K562 (cell line): ENCODE measurements at regions not wholly inside any gene's neighbourhood (a gene's known extent, or its start where the extent isn't known, plus 50 kb on each side); places are given as distances from the start of the nearest gene placed in this dataset.

ENCODE experiments used
- ATAC-seq: fragments of 200-7000 bp; cut with Tn5 transposase; 3 replicates; pipeline ENCODE4 v1.9.1; 2020; ENCODE audit warnings: moderate library complexity
- BruUV-seq: library from RNA; stranded (reverse); fragments of 400-500 nt; replicated peaks from 2 replicates; lab custom pipeline; 2021; lab: Mats Ljungman, UMichigan
- CTCF ChIA-PET: fragments of 300-600 bp; formaldehyde crosslinking; extraction: SDS; loops from one replicate; lab custom pipeline; 2021; ENCODE audit warnings: low intra/inter-chr PET ratio; lab: Yijun Ruan, JAX
- POLR2A ChIA-PET: fragments of 300-600, 350-650 bp; sonication (Branson Sonifier 250); formaldehyde crosslinking; extraction: SDS; loops from one replicate; lab custom pipeline; 2021; ENCODE audit warnings: antibody characterized with exemption, inconsistent platforms; lab: Yijun Ruan, JAX
- DNase-seq, 4 experiments: peaks; one replicate each; pipeline versions ENCODE4 v3.0.0 to v3.0.0-alpha.2; 2011 to 2018; ENCODE audit warnings: low spot score in 3 of 4, mixed read lengths in 3 of 4; ENCODE audit errors: extremely low read depth in 1 of 4
- FAIRE-seq: peaks from 2 replicates; lab custom pipeline; 2011; peaks lifted over from hg19 to GRCh38; lab: Jason Lieb, UNC
- H2AFZ ChIP-seq: 2 replicates; pipeline ENCODE4 v1.6.0; 2011; ENCODE audit warnings: low read depth, low read length, control low read depth, inconsistent platforms
- H3K27ac ChIP-seq: fragments of 200-600 bp; 3 replicates; pipeline ENCODE4 v1.8.0; 2011; ENCODE audit warnings: low read depth, mild to moderate bottlenecking, control low read depth, inconsistent platforms, low read length, moderate library complexity, mixed read lengths; ENCODE audit errors: extremely low read depth
- H3K27me3 ChIP-seq, 2 experiments: fragments of 300-600 bp in 1 of 2; 2 replicates in 1 of 2; 3 replicates in 1 of 2; pipeline versions ENCODE4 v1.6.0 to v1.8.0; 2011; ENCODE audit warnings: inconsistent platforms in 2 of 2, low read length in 2 of 2, mild to moderate bottlenecking in 1 of 2, mixed read lengths in 1 of 2, moderate library complexity in 1 of 2; ENCODE audit not compliant: control insufficient read depth in 2 of 2, insufficient read depth in 2 of 2
- H3K36me3 ChIP-seq: fragments of 300-600 bp; 3 replicates; pipeline ENCODE4 v1.8.0; 2011; ENCODE audit warnings: mild to moderate bottlenecking, low read length, inconsistent platforms; ENCODE audit not compliant: control insufficient read depth, insufficient read depth
- H3K4me1 ChIP-seq, 2 experiments: fragments of 200-600 bp in 1 of 2; replicated peaks in 1 of 2; 2 replicates in 1 of 2; 3 replicates in 1 of 2; pipeline versions ENCODE4 v1.5.1 to v1.8.0; 2011; ENCODE audit warnings: inconsistent platforms in 2 of 2, low read length in 2 of 2, mild to moderate bottlenecking in 1 of 2, mixed read lengths in 1 of 2, moderate library complexity in 1 of 2; ENCODE audit not compliant: control insufficient read depth in 2 of 2, insufficient read depth in 2 of 2
- H3K4me2 ChIP-seq: 2 replicates; pipeline ENCODE4 v1.6.1; 2011; ENCODE audit warnings: low read length, control low read depth, inconsistent platforms, mixed read lengths; ENCODE audit not compliant: insufficient read depth
- H3K4me3 ChIP-seq: fragments of 200-600 bp; sonication (generic), shearing (Covaris generic); 2 replicates; pipeline ENCODE4 v1.5.1; 2016; ENCODE audit warnings: control low read depth, inconsistent platforms
- H3K79me2 ChIP-seq: fragments of 200-600 bp; 3 replicates; pipeline ENCODE4 v1.8.0; 2011; ENCODE audit warnings: low read length, inconsistent platforms; ENCODE audit not compliant: control insufficient read depth, insufficient read depth
- H3K9ac ChIP-seq, 2 experiments: 2 replicates each; pipeline versions ENCODE4 v1.6.0 to v1.6.1; 2011; ENCODE audit warnings: low read depth in 2 of 2, low read length in 2 of 2, control low read depth in 1 of 2, inconsistent platforms in 1 of 2, mild to moderate bottlenecking in 1 of 2, mixed read lengths in 1 of 2; ENCODE audit not compliant: insufficient read depth in 1 of 2
- H3K9me1 ChIP-seq: one replicate; pipeline ENCODE4 v1.6.0; 2011; ENCODE audit warnings: inconsistent platforms, mild to moderate bottlenecking, low read length, moderate library complexity; ENCODE audit not compliant: control insufficient read depth, insufficient read depth
- H3K9me3 ChIP-seq: replicated peaks from 2 replicates; pipeline ENCODE4 v1.5.1; 2011; ENCODE audit warnings: low read depth, low read length, inconsistent platforms; ENCODE audit not compliant: control insufficient read depth, insufficient read depth
- H4K20me1 ChIP-seq: replicated peaks from 2 replicates; pipeline ENCODE4 v1.6.1; 2011; ENCODE audit warnings: low read length, inconsistent platforms, mixed read lengths; ENCODE audit not compliant: control insufficient read depth, insufficient read depth
- HDAC2 ChIP-seq: fragments of 450-650 bp; IDR thresholded peaks from 2 replicates; pipeline ENCODE4 v1.6.1; 2016; ENCODE audit warnings: mild to moderate bottlenecking
- IRF1 ChIP-seq: sonication (generic); formaldehyde crosslinking; IDR thresholded peaks from 2 replicates; pipeline ENCODE4 v1.8.0; 2022; ENCODE audit warnings: missing genetic modification reagents, mild to moderate bottlenecking, borderline replicate concordance
- SAFB ChIP-seq: fragments of 200-400 bp; formaldehyde crosslinking; IDR thresholded peaks from 2 replicates; pipeline ENCODE4 v1.6.1; 2017; ENCODE audit warnings: low read depth, low read length, borderline replicate concordance
- SMC3 ChIP-seq: conservative IDR thresholded peaks from 2 replicates; pipeline ENCODE4 v1.6.1; 2011; ENCODE audit warnings: low read depth, low read length, improper control_type of control experiment; ENCODE audit not compliant: insufficient read depth
- TEAD4 ChIP-seq, 2 experiments: sonication (generic) in 1 of 2; formaldehyde crosslinking in 1 of 2; IDR thresholded peaks; 2 replicates each; pipeline versions ENCODE4 v1.6.1 to v1.8.0; 2012 to 2022; ENCODE audit warnings: borderline replicate concordance in 1 of 2, inconsistent platforms in 1 of 2, low read length in 1 of 2, mild to moderate bottlenecking in 1 of 2, missing genetic modification reagents in 1 of 2
- USF1 ChIP-seq: sonication (generic); formaldehyde crosslinking; IDR thresholded peaks from 2 replicates; pipeline ENCODE4 v1.9.0; 2022; ENCODE audit warnings: mild to moderate bottlenecking, missing genetic modification reagents
- ZFP91 ChIP-seq: sonication (generic); formaldehyde crosslinking; IDR thresholded peaks from 2 replicates; pipeline ENCODE4 v1.8.0; 2022; ENCODE audit warnings: mild to moderate bottlenecking, missing genetic modification reagents
- ZKSCAN3 ChIP-seq: fragments of 250-450 bp; sonication (Bioruptor Pico); IDR thresholded peaks from 2 replicates; pipeline ENCODE4 v1.4.0; 2020
- ZNF23 ChIP-seq: fragments of 250-450 bp; sonication (Bioruptor Pico); IDR thresholded peaks from 2 replicates; pipeline ENCODE4 v1.4.0; 2020; ENCODE audit warnings: mild to moderate bottlenecking
- ZNF551 ChIP-seq: fragments of 250-450 bp; sonication (Bioruptor Pico); IDR thresholded peaks from 2 replicates; pipeline ENCODE4 v1.5.0; 2021; ENCODE audit warnings: mild to moderate bottlenecking, moderate library complexity
- ZNF584 ChIP-seq: fragments of 200-800 bp; sonication (Bioruptor generic); IDR thresholded peaks from 2 replicates; pipeline ENCODE4 v1.6.1; 2016; ENCODE audit warnings: low read depth, mild to moderate bottlenecking, missing genetic modification characterization, missing compliant biosample characterization
- ZNF695 ChIP-seq: fragments of 450-650 bp; formaldehyde crosslinking; IDR thresholded peaks from 2 replicates; pipeline ENCODE4 v1.4.0; 2020; ENCODE audit warnings: mild to moderate bottlenecking, moderate library complexity
- WGBS: fragments of 100-300 bp; shearing (Covaris generic); methylation state at CpG from one replicate; pipeline ENCODE4 v1.1.6; 2016; ENCODE audit warnings: low coverage, mixed read lengths; ENCODE audit not compliant: insufficient coverage; ENCODE audit errors: missing lambda C conversion rate; 5-methylcytosine and 5-hydroxymethylcytosine counted together
- in situ Hi-C: fragments of 300-500 bp; cut with MboI; formaldehyde crosslinking; loops from 4 replicates; pipeline ENCODE4 v1.15.0; 2018; ENCODE audit warnings: inconsistent platforms, mixed read lengths
- intact Hi-C: fragments of 100-400 bp; cut with micrococcal nuclease; formaldehyde crosslinking; loops from 2 replicates; pipeline ENCODE4 v1.14.2; 2022

GRCh38 chr11:115672412-115672811 is 168.2 kb upstream of the CADM1 start (continued):
- TF ChIP-seq IRF1 (CRISPR knock-in tag): no peak
- no peak for TF ChIP-seq ZFP91 (CRISPR knock-in tag)
- TF ChIP-seq ZNF695 (CRISPR knock-in tag): no peak
- no peak for TF ChIP-seq TEAD4 (IDR thresholded peaks at IDR 0.05; ENCODE audit: low read length)
- TF ChIP-seq TEAD4 (CRISPR knock-in tag; IDR thresholded peaks at IDR 0.05; ENCODE audit: borderline replicate concordance): no peak

- no peaks in the 10 kb centered on the region for H3K4me1 ChIP-seq
These were observed 166.5 kb upstream of the CADM1 start for GRCh38 chr11:115670538-115671205.

More at GRCh38 chr11:115670538-115671205, 166.5 kb upstream of the CADM1 start:
- TF ChIP-seq SAFB (no peak), USF1 (CRISPR knock-in tag) (no peak), HDAC2 (no peak), ZKSCAN3 (CRISPR knock-in tag) (no peak), ZNF551 (no peak), ZNF584 (CRISPR knock-in tag) (no peak), ZNF23 (no peak), SMC3 (no peak)
- Histone ChIP-seq H3K4me2 (no peak overlapping the region), H3K79me2 (no peaks in the 10 kb centered on the region), H3K27me3 (peaks cover 0 to 10% of the 10 kb centered on the region in 2 experiments; a peak in 1 of 5 replicates), H3K36me3 (no peaks in the 10 kb centered on the region), H3K9ac (no peak overlapping the region), H3K9me3 (no peaks in the 10 kb centered on the region), H4K20me1 (no peaks in the 10 kb centered on the region), H2AFZ (no peak overlapping the region), H3K4me3 (no peak overlapping the region), H3K9me1 (no peaks in the 10 kb centered on the region), H3K27ac (no peak overlapping the region)
- FAIRE-seq (no peak), DNase-seq (no peak), ATAC-seq (no peak)
- POLR2A ChIA-PET: no interaction called here
- CTCF ChIA-PET: no interaction called here
- in situ Hi-C loops (no loop called here), intact Hi-C loops (no loop called here)
- 0% methylated on average over 10 of the region's 10 CpGs for WGBS
- BruUV-seq: no TSS peak
